Adrenal gland (tissue), 5 donors: ENCODE measurements at regions not wholly inside any gene's neighbourhood (a gene's known extent, or its start where the extent isn't known, plus 50 kb on each side); places are given as distances from the start of the nearest gene placed in this dataset.
"Not testable (repeated sequence)": the region's sequence is repeated elsewhere in the genome, so short reads cannot be mapped to it uniquely, and the experiment has no call there.

Source experiments
- POLR2A ChIP-seq, 2 donors: fragments of 450-650 bp; IDR thresholded peaks; one replicate each; pipeline ENCODE4 v1.6.1; 2017; ENCODE audit warnings: antibody characterized with exemption in 2 of 2, mild to moderate bottlenecking in 2 of 2, moderate library complexity in 1 of 2
- TF ChIP-seq, protein P1 (sequence below), 6 experiments: fragments of 450-650 bp in 4 of 6; fragments of 200-600 bp in 2 of 6; sonication (generic) in 1 of 6; IDR thresholded peaks; 1 replicate in 5 of 6; 2 replicates in 1 of 6; pipeline versions ENCODE4 v1.5.1 to v1.8.0; 2016 to 2021; ENCODE audit warnings: antibody characterized with exemption in 6 of 6, mild to moderate bottlenecking in 2 of 6, moderate library complexity in 1 of 6
- donor health status: DM: no; HTN: no; CAD: no.

DNA sequence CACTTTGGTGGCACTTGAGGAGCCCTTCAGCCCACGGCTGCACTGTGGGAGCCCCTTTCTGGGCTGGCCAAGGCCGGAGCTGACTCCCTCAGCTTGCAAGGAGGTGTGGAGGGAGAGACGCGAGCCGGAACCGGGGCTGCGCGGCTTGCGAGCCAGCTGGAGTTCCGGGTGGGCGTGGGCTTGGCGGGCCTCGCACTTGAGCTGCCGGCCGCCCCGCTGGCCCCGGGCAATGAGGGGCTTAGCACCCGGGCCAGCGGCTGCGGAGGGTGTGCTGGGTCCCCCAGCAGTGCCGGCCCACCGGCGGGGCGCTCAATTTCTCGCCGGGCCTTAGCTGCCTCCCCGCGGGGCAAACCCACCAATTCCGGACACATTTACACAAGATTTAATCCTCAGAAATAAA, 113.7 kb upstream of the RXFP1 start:
- TF ChIP-seq, protein P1, sequence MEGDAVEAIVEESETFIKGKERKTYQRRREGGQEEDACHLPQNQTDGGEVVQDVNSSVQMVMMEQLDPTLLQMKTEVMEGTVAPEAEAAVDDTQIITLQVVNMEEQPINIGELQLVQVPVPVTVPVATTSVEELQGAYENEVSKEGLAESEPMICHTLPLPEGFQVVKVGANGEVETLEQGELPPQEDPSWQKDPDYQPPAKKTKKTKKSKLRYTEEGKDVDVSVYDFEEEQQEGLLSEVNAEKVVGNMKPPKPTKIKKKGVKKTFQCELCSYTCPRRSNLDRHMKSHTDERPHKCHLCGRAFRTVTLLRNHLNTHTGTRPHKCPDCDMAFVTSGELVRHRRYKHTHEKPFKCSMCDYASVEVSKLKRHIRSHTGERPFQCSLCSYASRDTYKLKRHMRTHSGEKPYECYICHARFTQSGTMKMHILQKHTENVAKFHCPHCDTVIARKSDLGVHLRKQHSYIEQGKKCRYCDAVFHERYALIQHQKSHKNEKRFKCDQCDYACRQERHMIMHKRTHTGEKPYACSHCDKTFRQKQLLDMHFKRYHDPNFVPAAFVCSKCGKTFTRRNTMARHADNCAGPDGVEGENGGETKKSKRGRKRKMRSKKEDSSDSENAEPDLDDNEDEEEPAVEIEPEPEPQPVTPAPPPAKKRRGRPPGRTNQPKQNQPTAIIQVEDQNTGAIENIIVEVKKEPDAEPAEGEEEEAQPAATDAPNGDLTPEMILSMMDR (IDR thresholded peaks at IDR 0.05): not testable (repeated sequence)
- not testable (repeated sequence) for TF ChIP-seq POLR2A (IDR thresholded peaks at IDR 0.05)
